ENCODE measurements at regions not wholly inside any gene's neighbourhood (a gene's known extent, or its start where the extent isn't known, plus 50 kb on each side); places are given as distances from the start of the nearest gene placed in this dataset.
"Not testable (repeated sequence)": the region's sequence is repeated elsewhere in the genome, so short reads cannot be mapped to it uniquely, and the experiment has no call there.

- not testable (repeated sequence) for TF ChIP-seq POLR2A (IDR thresholded peaks at IDR 0.05; ENCODE audit: low read length); GATA1 (IDR thresholded peaks at IDR 0.05; ENCODE audit: low read depth, low read length)
Measured at GRCh38 chr18:77421546-77421945, 171.9 kb downstream of the GALR1 start.

Measured in erythroblast (primary cell).